NB4 (cell line): ENCODE measurements at regions not wholly inside any gene's neighbourhood (a gene's known extent, or its start where the extent isn't known, plus 50 kb on each side); places are given as distances from the start of the nearest gene placed in this dataset.

ENCODE experiments used
- DNase-seq: peaks from one replicate; pipeline ENCODE4 v3.0.0; 2010; ENCODE audit warnings: low read depth
- H3K4me3 ChIP-seq: one replicate; pipeline ENCODE4 v1.5.1; 2011; ENCODE audit warnings: mild to moderate bottlenecking, low read depth, low read length, moderate library complexity
- CTCF ChIP-seq: IDR thresholded peaks from one replicate; pipeline ENCODE4 v1.5.1; 2012; ENCODE audit warnings: low read depth, low read length
- MAX ChIP-seq: IDR thresholded peaks from 2 replicates; pipeline ENCODE4 v1.6.1; 2011; ENCODE audit warnings: low read depth, low read length
- MYC ChIP-seq: IDR thresholded peaks from 2 replicates; pipeline ENCODE4 v1.6.1; 2011; ENCODE audit warnings: low read depth, low read length
- POLR2A ChIP-seq: IDR thresholded peaks from 2 replicates; pipeline ENCODE4 v1.6.1; 2011; ENCODE audit warnings: mild to moderate bottlenecking; ENCODE audit not compliant: insufficient read length; ENCODE audit errors: extremely low read depth

GRCh38 chr2:223460209-223460608 lies 142.0 kb downstream of the SCG2 start:
- no peak for DNase-seq
- no peak overlapping the region for H3K4me3 ChIP-seq
- TF ChIP-seq CTCF: no peak
- no peak for TF ChIP-seq POLR2A
- no peak for TF ChIP-seq MAX
- no peak for TF ChIP-seq MYC

GRCh38 chr2:223460774-223461211 lies 141.4 kb downstream of the SCG2 start:
- H3K4me3 ChIP-seq: no peak overlapping the region
- TF ChIP-seq CTCF (no peak), MAX (no peak), POLR2A (no peak), MYC (no peak)
- DNase-seq: peak; percentile 89

- H3K4me3 ChIP-seq: no peak overlapping the region
- DNase-seq: peak; percentile 25
- no peak for TF ChIP-seq CTCF
- no peak for TF ChIP-seq MYC
- no peak for TF ChIP-seq MAX
- TF ChIP-seq POLR2A: no peak
These were observed 138.1 kb downstream of the SCG2 start for GRCh38 chr2:223464071-223464470.

GRCh38 chr2:223465793-223466192 lies 136.4 kb downstream of the SCG2 start:
- TF ChIP-seq MAX: peak; percentile 75
- TF ChIP-seq CTCF: no peak
- peak; percentile 82 for TF ChIP-seq MYC
- no peak for TF ChIP-seq POLR2A
- peak; percentile 99 for DNase-seq
- H3K4me3 ChIP-seq: no peak overlapping the region

GRCh38 chr2:223467196-223467595 lies 135.0 kb downstream of the SCG2 start:
- no peak for DNase-seq
- no peak for TF ChIP-seq MAX
- no peak for TF ChIP-seq MYC
- TF ChIP-seq POLR2A: no peak
- TF ChIP-seq CTCF: no peak
- H3K4me3 ChIP-seq: no peak overlapping the region
